WTC11 (cell line): ENCODE measurements at regions not wholly inside any gene's neighbourhood (a gene's known extent, or its start where the extent isn't known, plus 50 kb on each side); places are given as distances from the start of the nearest gene placed in this dataset.

ENCODE experiments used
- ATAC-seq: fragments of 200-7000 bp; cut with Tn5 transposase; 2 replicates; pipeline ENCODE4 v1.10.0; 2021; ENCODE audit warnings: mild to moderate bottlenecking, moderate library complexity
- CTCF ChIA-PET: fragments of 300-600 bp; sonication (Branson Sonifier 250); formaldehyde crosslinking; loops from one replicate; lab custom pipeline; 2021; ENCODE audit warnings: antibody characterized with exemption; lab: Charles Lee
- POLR2A ChIA-PET: fragments of 350-600 bp; sonication (Branson Sonifier 250); formaldehyde crosslinking; loops from one replicate; lab custom pipeline; 2021; ENCODE audit warnings: antibody characterized with exemption; lab: Charles Lee
- DNase-seq: peaks from one replicate; pipeline ENCODE4 v3.0.0; 2021; ENCODE audit warnings: low spot score
- H3K27ac Mint-ChIP-seq: 2 replicates; pipeline ENCODE4 v1.8.0; 2021; ENCODE audit warnings: mixed read lengths
- H3K27me3 Mint-ChIP-seq: 2 replicates; pipeline ENCODE4 v1.8.0; 2021; ENCODE audit warnings: low read depth, mild to moderate bottlenecking, moderate library complexity, mixed read lengths
- H3K36me3 Mint-ChIP-seq: 2 replicates; pipeline ENCODE4 v1.8.0; 2021; ENCODE audit warnings: mixed read lengths
- H3K4me1 Mint-ChIP-seq: 2 replicates; pipeline ENCODE4 v1.8.0; 2022; ENCODE audit warnings: mixed read lengths
- H3K4me3 Mint-ChIP-seq: 2 replicates; pipeline ENCODE4 v1.8.0; 2021; ENCODE audit warnings: mild to moderate bottlenecking, moderate library complexity, mixed read lengths
- H3K9me3 Mint-ChIP-seq: 2 replicates; pipeline ENCODE4 v1.8.0; 2021; ENCODE audit warnings: mixed read lengths
- ARID4B ChIP-seq: sonication (generic); formaldehyde crosslinking; IDR thresholded peaks from 2 replicates; pipeline ENCODE4 v1.8.0; 2023; ENCODE audit warnings: missing genetic modification reagents, mild to moderate bottlenecking, borderline replicate concordance
- ATF3 ChIP-seq: sonication (generic); formaldehyde crosslinking; conservative IDR thresholded peaks from 2 replicates; pipeline ENCODE4 v1.8.1; 2022; ENCODE audit warnings: mild to moderate bottlenecking, missing genetic modification reagents
- EMX1 ChIP-seq: fragments of 250-450 bp; sonication (Bioruptor Pico); IDR thresholded peaks from 2 replicates; pipeline ENCODE4 v1.8.0; 2021; ENCODE audit warnings: mild to moderate bottlenecking
- FOXP1 ChIP-seq: sonication (generic); formaldehyde crosslinking; IDR thresholded peaks from 2 replicates; pipeline ENCODE4 v1.8.0; 2022; ENCODE audit warnings: missing genetic modification reagents, mild to moderate bottlenecking, moderate library complexity, borderline replicate concordance
- KAT7 ChIP-seq: sonication (generic); formaldehyde crosslinking; IDR thresholded peaks from 2 replicates; pipeline ENCODE4 v1.8.1; 2023; ENCODE audit warnings: missing genetic modification reagents, mild to moderate bottlenecking, borderline replicate concordance
- NFATC4 ChIP-seq: fragments of 250-450 bp; sonication (Bioruptor Pico); IDR thresholded peaks from 2 replicates; pipeline ENCODE4 v1.9.0; 2021; ENCODE audit warnings: mild to moderate bottlenecking
- OVOL2 ChIP-seq: fragments of 250-450 bp; sonication (Bioruptor Pico); IDR thresholded peaks from 2 replicates; pipeline ENCODE4 v1.9.0; 2021; ENCODE audit warnings: mild to moderate bottlenecking, borderline replicate concordance
- PRDM15 ChIP-seq: sonication (generic); formaldehyde crosslinking; IDR thresholded peaks from 2 replicates; pipeline ENCODE4 v1.8.0; 2022; ENCODE audit warnings: missing genetic modification reagents
- ZNF263 ChIP-seq: sonication (generic); formaldehyde crosslinking; IDR thresholded peaks from 2 replicates; pipeline ENCODE4 v1.8.1; 2022; ENCODE audit warnings: low read depth, mild to moderate bottlenecking, moderate library complexity, missing genetic modification reagents
- ZNF317 ChIP-seq: sonication (generic); formaldehyde crosslinking; IDR thresholded peaks from 2 replicates; pipeline ENCODE4 v1.8.1; 2023; ENCODE audit warnings: low read depth, mild to moderate bottlenecking, moderate library complexity, missing genetic modification reagents, borderline replicate concordance
- ZNF416 ChIP-seq: fragments of 250-450 bp; sonication (Bioruptor Pico); IDR thresholded peaks from 2 replicates; pipeline ENCODE4 v1.9.0; 2021; ENCODE audit warnings: mild to moderate bottlenecking, inconsistent platforms
- ZSCAN18 ChIP-seq: fragments of 250-450 bp; sonication (Bioruptor Pico); IDR thresholded peaks from 2 replicates; pipeline ENCODE4 v2.1.2; 2022; ENCODE audit warnings: mild to moderate bottlenecking, moderate library complexity

GRCh38 chr5:135119481-135119880, 85.5 kb upstream of the PITX1 start (continued):
- TF ChIP-seq PRDM15 (CRISPR knock-in tag) = no peak
- TF ChIP-seq NFATC4 (CRISPR knock-in tag) = no peak
- no peak for TF ChIP-seq EMX1 (CRISPR knock-in tag)
- TF ChIP-seq KAT7 (CRISPR knock-in tag) = no peak

- no peaks in the 10 kb centered on the region for H3K9me3 Mint-ChIP-seq
- no peak overlapping the region for H3K4me3 Mint-ChIP-seq
- no peak overlapping the region for H3K27ac Mint-ChIP-seq
- ATAC-seq (no peak), DNase-seq (no peak)
- ChIA-PET CTCF (no interaction called here), POLR2A (no interaction called here)
- no peaks in the 10 kb centered on the region for H3K4me1 Mint-ChIP-seq
- no peaks in the 10 kb centered on the region for H3K36me3 Mint-ChIP-seq
- TF ChIP-seq KAT7 (CRISPR knock-in tag) (no peak), ARID4B (no peak), ZNF317 (no peak), FOXP1 (no peak), ZNF416 (CRISPR knock-in tag) (no peak), ZNF263 (CRISPR knock-in tag) (no peak), ZSCAN18 (CRISPR knock-in tag) (no peak), OVOL2 (CRISPR knock-in tag) (no peak), ATF3 (CRISPR knock-in tag) (no peak)
- peaks cover 5% of the 10 kb centered on the region for H3K27me3 Mint-ChIP-seq
Measured at GRCh38 chr5:135117590-135117989, 83.6 kb upstream of the PITX1 start.

GRCh38 chr5:135116160-135116561, 82.1 kb upstream of the PITX1 start:
- Mint-ChIP-seq H3K4me1 (no peaks in the 10 kb centered on the region), H3K27me3 (peaks cover 5% of the 10 kb centered on the region), H3K4me3 (no peak overlapping the region), H3K9me3 (no peaks in the 10 kb centered on the region), H3K36me3 (no peaks in the 10 kb centered on the region), H3K27ac (no peak overlapping the region)
- ChIA-PET CTCF (no interaction called here), POLR2A (no interaction called here)
- DNase-seq = no peak
- no peak for TF ChIP-seq ZSCAN18 (CRISPR knock-in tag)
- ATAC-seq = no peak
